ENCODE measurements at regions not wholly inside any gene's neighbourhood (a gene's known extent, or its start where the extent isn't known, plus 50 kb on each side); places are given as distances from the start of the nearest gene placed in this dataset.
A peak's percentile ranks its signal among the peaks of the same experiment; 100 is the strongest.

DNA sequence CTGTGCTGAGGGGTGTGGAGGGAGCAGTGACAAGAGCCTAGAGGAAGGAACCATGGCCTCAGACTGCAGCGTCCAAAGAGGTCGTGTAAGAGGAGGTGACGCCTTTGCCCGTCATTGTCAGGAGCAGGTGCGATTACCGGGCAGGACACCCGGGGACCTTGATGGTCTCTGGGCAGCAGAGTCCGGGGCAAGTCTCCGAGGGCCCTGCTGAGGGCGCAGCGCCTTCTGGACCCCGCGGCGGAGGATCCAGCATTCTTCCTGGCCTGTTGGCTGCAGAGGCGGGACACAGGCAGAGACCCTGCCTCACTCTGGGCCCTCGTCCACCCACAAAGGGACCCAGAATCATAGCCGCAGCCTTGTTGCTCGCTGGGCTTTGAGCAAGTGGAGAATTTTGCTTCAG, 1168.8 kb downstream of the BRD1 start:
- Histone ChIP-seq H3K36me3 (replicated peaks in 1 of 2; ENCODE audit: control insufficient read depth in 2 of 2, insufficient read depth in 2 of 2, low read length in 2 of 2) (no peaks in the 10 kb centered on the region), H3K4me3 (ENCODE audit: low read length in 2 of 2) (no peak overlapping the region), H2BK12ac (ENCODE audit: low read length) (no peak overlapping the region), H2BK5ac (ENCODE audit: low read length) (no peak overlapping the region), H2BK15ac (ENCODE audit: low read length) (no peak overlapping the region), H3K27me3 (ENCODE audit: control insufficient read depth in 3 of 3, insufficient read depth in 3 of 3, low read depth in 1 of 3, low read length in 3 of 3) (no peaks in the 10 kb centered on the region), H3K14ac (ENCODE audit: low read length) (no peak overlapping the region), H4K91ac (ENCODE audit: low read depth, low read length, poor library complexity) (no peak overlapping the region), H3K23ac (ENCODE audit: low read depth, low read length, poor library complexity) (no peak overlapping the region), H3K4me2 (ENCODE audit: insufficient read depth, low read length, poor library complexity, severe bottlenecking) (no peak overlapping the region), H3K79me1 (ENCODE audit: low read depth, low read length) (peaks cover 10% of the 10 kb centered on the region), H4K8ac (ENCODE audit: low read depth, low read length) (no peak overlapping the region), H3K4ac (ENCODE audit: low read length) (no peak overlapping the region), H2AFZ (ENCODE audit: low read length) (no peak overlapping the region), H3K4me1 (ENCODE audit: control insufficient read depth in 2 of 2, insufficient read depth in 1 of 2, low read depth in 1 of 2, low read length in 2 of 2) (peaks cover 0 to 5% of the 10 kb centered on the region in 2 donors), H3K9ac (ENCODE audit: low read depth, low read length, poor library complexity) (no peak overlapping the region), H2BK120ac (ENCODE audit: low read depth, low read length) (no peak overlapping the region), H3K9me3 (replicated peaks in 1 of 2; ENCODE audit: control insufficient read depth in 2 of 2, insufficient read depth in 1 of 2, low read depth in 1 of 2, low read length in 2 of 2) (peaks cover 8 to 13% of the 10 kb centered on the region in 2 donors), H3K18ac (ENCODE audit: low read length) (peak overlapping the region; percentile 8), H2AK5ac (ENCODE audit: low read depth, low read length) (no peak overlapping the region), H3K27ac (replicated peaks; ENCODE audit: low read length) (no peak overlapping the region)
- no CpG with 5 or more reads among the region's 18 CpGs for WGBS, 2 donors (ENCODE audit: extremely low coverage in 2 of 2, insufficient read length in 2 of 2, insufficient replicate concordance in 1 of 2)
- DNase-seq (ENCODE audit: low spot score), result no peak

DNA sequence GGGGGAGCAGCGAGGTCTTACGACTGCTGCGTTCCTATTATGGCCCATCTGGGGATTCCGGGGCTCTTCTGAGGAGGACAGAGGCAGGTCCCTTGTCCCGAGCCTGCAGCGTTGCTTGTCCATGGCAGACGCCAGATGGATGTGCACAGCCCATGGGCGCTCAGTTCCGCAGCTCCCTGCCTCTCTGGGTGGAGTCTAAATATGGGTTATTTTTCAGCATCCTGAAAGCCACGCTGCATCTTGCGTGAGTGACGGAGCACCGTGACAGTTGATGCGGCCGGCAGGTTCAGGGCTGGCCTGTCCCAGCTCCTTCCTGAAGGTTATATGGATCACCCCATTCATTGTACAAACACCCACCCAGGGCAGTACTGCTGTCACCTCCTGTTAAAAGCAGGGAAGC, 1169.4 kb downstream of the BRD1 start:
- WGBS, 2 donors (ENCODE audit: extremely low coverage in 2 of 2, insufficient read length in 2 of 2, insufficient replicate concordance in 1 of 2), result no CpG with 5 or more reads among the region's 15 CpGs
- Histone ChIP-seq H4K91ac (ENCODE audit: low read depth, low read length, poor library complexity) (no peak overlapping the region), H2AFZ (ENCODE audit: low read length) (no peak overlapping the region), H2BK15ac (ENCODE audit: low read length) (no peak overlapping the region), H3K18ac (ENCODE audit: low read length) (no peak overlapping the region), H2BK12ac (ENCODE audit: low read length) (no peak overlapping the region), H3K4me2 (ENCODE audit: insufficient read depth, low read length, poor library complexity, severe bottlenecking) (no peak overlapping the region), H3K79me1 (ENCODE audit: low read depth, low read length) (peaks cover 12% of the 10 kb centered on the region), H2BK120ac (ENCODE audit: low read depth, low read length) (no peak overlapping the region), H2AK5ac (ENCODE audit: low read depth, low read length) (no peak overlapping the region), H3K4me3 (ENCODE audit: low read length in 2 of 2) (no peak overlapping the region), H3K27ac (replicated peaks; ENCODE audit: low read length) (no peak overlapping the region), H3K36me3 (replicated peaks in 1 of 2; ENCODE audit: control insufficient read depth in 2 of 2, insufficient read depth in 2 of 2, low read length in 2 of 2) (peaks cover 0 to 2% of the 10 kb centered on the region in 2 donors), H3K4ac (ENCODE audit: low read length) (no peak overlapping the region), H3K23ac (ENCODE audit: low read depth, low read length, poor library complexity) (no peak overlapping the region), H3K9ac (ENCODE audit: low read depth, low read length, poor library complexity) (no peak overlapping the region), H3K4me1 (ENCODE audit: control insufficient read depth in 2 of 2, insufficient read depth in 1 of 2, low read depth in 1 of 2, low read length in 2 of 2) (peaks cover 0 to 5% of the 10 kb centered on the region in 2 donors), H4K8ac (ENCODE audit: low read depth, low read length) (no peak overlapping the region), H2BK5ac (ENCODE audit: low read length) (no peak overlapping the region), H3K14ac (ENCODE audit: low read length) (peak overlapping the region; percentile 56), H3K9me3 (replicated peaks in 1 of 2; ENCODE audit: control insufficient read depth in 2 of 2, insufficient read depth in 1 of 2, low read depth in 1 of 2, low read length in 2 of 2) (peaks cover 3 to 10% of the 10 kb centered on the region in 2 donors), H3K27me3 (ENCODE audit: control insufficient read depth in 3 of 3, insufficient read depth in 3 of 3, low read depth in 1 of 3, low read length in 3 of 3) (no peaks in the 10 kb centered on the region)
- no peak for DNase-seq (ENCODE audit: low spot score)

DNA sequence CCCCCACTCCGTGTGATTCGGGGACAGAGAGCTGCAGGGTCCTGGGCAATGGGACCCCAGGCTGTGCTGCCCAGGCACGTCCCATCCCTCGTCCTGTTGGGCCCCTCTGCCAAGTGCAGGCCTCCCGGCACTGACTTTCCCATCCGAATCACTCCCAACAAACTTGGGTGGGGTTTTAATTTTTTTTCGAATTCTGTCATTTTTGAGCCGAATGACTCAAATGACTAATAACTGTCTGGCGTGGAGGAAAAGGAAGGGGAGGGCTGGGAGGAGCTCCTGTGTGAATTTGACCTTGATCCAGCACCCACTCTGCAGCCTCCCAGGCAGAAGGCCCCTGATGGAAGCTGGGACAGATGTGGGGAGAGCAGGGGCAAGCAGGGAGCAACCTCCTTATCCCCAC, 1173.2 kb downstream of the BRD1 start:
- peak overlapping the region; percentile 63 for H3K9ac ChIP-seq (ENCODE audit: low read depth, low read length, poor library complexity)
- DNase-seq (ENCODE audit: low spot score), result no peak
- H3K18ac ChIP-seq (ENCODE audit: low read length), result no peak overlapping the region
- H2BK15ac ChIP-seq (ENCODE audit: low read length), result no peak overlapping the region
- no peak overlapping the region for H3K4me3 ChIP-seq (ENCODE audit: low read length in 2 of 2)
- no peaks in the 10 kb centered on the region for H3K27me3 ChIP-seq (ENCODE audit: control insufficient read depth in 3 of 3, insufficient read depth in 3 of 3, low read depth in 1 of 3, low read length in 3 of 3)
- no peak overlapping the region for H3K27ac ChIP-seq (replicated peaks; ENCODE audit: low read length)
- H4K91ac ChIP-seq (ENCODE audit: low read depth, low read length, poor library complexity), result no peak overlapping the region
- H3K36me3 ChIP-seq (replicated peaks in 1 of 2; ENCODE audit: control insufficient read depth in 2 of 2, insufficient read depth in 2 of 2, low read length in 2 of 2), result peaks cover 0 to 4% of the 10 kb centered on the region in 2 donors
- H3K23ac ChIP-seq (ENCODE audit: low read depth, low read length, poor library complexity), result no peak overlapping the region
- no peak overlapping the region for H2BK12ac ChIP-seq (ENCODE audit: low read length)
- peaks cover 19% of the 10 kb centered on the region for H3K79me1 ChIP-seq (ENCODE audit: low read depth, low read length)
- H3K4ac ChIP-seq (ENCODE audit: low read length), result no peak overlapping the region
- peaks cover 0 to 7% of the 10 kb centered on the region in 2 donors for H3K9me3 ChIP-seq (replicated peaks in 1 of 2; ENCODE audit: control insufficient read depth in 2 of 2, insufficient read depth in 1 of 2, low read depth in 1 of 2, low read length in 2 of 2)
- no peak overlapping the region for H2AK5ac ChIP-seq (ENCODE audit: low read depth, low read length)
- no CpG with 5 or more reads among the region's 9 CpGs for WGBS, 2 donors (ENCODE audit: extremely low coverage in 2 of 2, insufficient read length in 2 of 2, insufficient replicate concordance in 1 of 2)
- no peak overlapping the region for H3K4me2 ChIP-seq (ENCODE audit: insufficient read depth, low read length, poor library complexity, severe bottlenecking)
- H3K4me1 ChIP-seq (ENCODE audit: control insufficient read depth in 2 of 2, insufficient read depth in 1 of 2, low read depth in 1 of 2, low read length in 2 of 2), result peaks cover 0 to 2% of the 10 kb centered on the region in 2 donors
- no peak overlapping the region for H4K8ac ChIP-seq (ENCODE audit: low read depth, low read length)
- no peak overlapping the region for H2BK5ac ChIP-seq (ENCODE audit: low read length)
- H2AFZ ChIP-seq (ENCODE audit: low read length), result no peak overlapping the region
- no peak overlapping the region for H3K14ac ChIP-seq (ENCODE audit: low read length)
- no peak overlapping the region for H2BK120ac ChIP-seq (ENCODE audit: low read depth, low read length)

DNA sequence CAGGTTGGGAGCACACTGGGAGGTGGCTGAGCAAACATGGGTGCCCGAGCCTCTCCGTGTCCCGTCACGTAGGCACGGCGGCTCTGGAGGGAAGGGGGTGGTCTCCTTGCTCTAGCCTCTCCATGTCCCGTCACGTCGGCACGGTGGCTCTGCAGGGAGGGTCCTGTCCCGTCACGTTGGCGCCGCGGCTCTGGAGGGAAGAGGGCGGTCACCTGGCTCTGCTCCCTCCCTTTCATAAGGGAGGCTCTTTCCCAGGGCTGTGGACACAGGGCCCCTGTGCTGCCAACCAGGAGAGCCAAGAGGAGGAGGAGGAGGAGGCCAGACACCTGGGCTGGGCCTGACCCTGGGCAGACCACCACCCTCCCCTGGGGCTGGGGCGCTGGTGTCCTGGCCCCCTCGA, 1173.7 kb downstream of the BRD1 start:
- Histone ChIP-seq H2AK5ac (ENCODE audit: low read depth, low read length) (no peak overlapping the region), H2AFZ (ENCODE audit: low read length) (no peak overlapping the region), H3K27ac (replicated peaks; ENCODE audit: low read length) (no peak overlapping the region), H3K4me3 (ENCODE audit: low read length in 2 of 2) (no peak overlapping the region), H4K8ac (ENCODE audit: low read depth, low read length) (no peak overlapping the region), H3K79me1 (ENCODE audit: low read depth, low read length) (peaks cover 16% of the 10 kb centered on the region), H2BK5ac (ENCODE audit: low read length) (no peak overlapping the region), H3K4ac (ENCODE audit: low read length) (no peak overlapping the region), H2BK12ac (ENCODE audit: low read length) (no peak overlapping the region), H3K4me2 (ENCODE audit: insufficient read depth, low read length, poor library complexity, severe bottlenecking) (no peak overlapping the region), H3K14ac (ENCODE audit: low read length) (no peak overlapping the region), H2BK15ac (ENCODE audit: low read length) (no peak overlapping the region), H3K9ac (ENCODE audit: low read depth, low read length, poor library complexity) (peak overlapping the region; percentile 63), H2BK120ac (ENCODE audit: low read depth, low read length) (no peak overlapping the region), H4K91ac (ENCODE audit: low read depth, low read length, poor library complexity) (no peak overlapping the region), H3K36me3 (replicated peaks in 1 of 2; ENCODE audit: control insufficient read depth in 2 of 2, insufficient read depth in 2 of 2, low read length in 2 of 2) (peaks cover 0 to 4% of the 10 kb centered on the region in 2 donors), H3K27me3 (ENCODE audit: control insufficient read depth in 3 of 3, insufficient read depth in 3 of 3, low read depth in 1 of 3, low read length in 3 of 3) (no peaks in the 10 kb centered on the region), H3K23ac (ENCODE audit: low read depth, low read length, poor library complexity) (peak overlapping the region; percentile 67), H3K18ac (ENCODE audit: low read length) (no peak overlapping the region), H3K4me1 (ENCODE audit: control insufficient read depth in 2 of 2, insufficient read depth in 1 of 2, low read depth in 1 of 2, low read length in 2 of 2) (no peaks in the 10 kb centered on the region), H3K9me3 (replicated peaks in 1 of 2; ENCODE audit: control insufficient read depth in 2 of 2, insufficient read depth in 1 of 2, low read depth in 1 of 2, low read length in 2 of 2) (peaks cover 0 to 7% of the 10 kb centered on the region in 2 donors)
- no CpG with 5 or more reads among the region's 18 CpGs for WGBS, 2 donors (ENCODE audit: extremely low coverage in 2 of 2, insufficient read length in 2 of 2, insufficient replicate concordance in 1 of 2)
- DNase-seq (ENCODE audit: low spot score), result no peak
